ENCODE measurements at regions not wholly inside any gene's neighbourhood (a gene's known extent, or its start where the extent isn't known, plus 50 kb on each side); places are given as distances from the start of the nearest gene placed in this dataset.

GRCh38 chr14:55948399-55948798 is 169.8 kb upstream of the PELI2 start:
- TF ChIP-seq CTCF (IDR thresholded peaks at IDR 0.05) (no peak), POLR2A (IDR thresholded peaks at IDR 0.05) (no peak)

All from ovary (tissue), 3 donors.